ENCODE measurements at regions not wholly inside any gene's neighbourhood (a gene's known extent, or its start where the extent isn't known, plus 50 kb on each side); places are given as distances from the start of the nearest gene placed in this dataset.

- Mint-ChIP-seq H3K36me3 (ENCODE audit: low read depth) (no peaks in the 10 kb centered on the region), H3K4me3 (no peak overlapping the region), H3K9me3 (no peaks in the 10 kb centered on the region), H3K27ac (no peak overlapping the region), H3K27me3 (ENCODE audit: insufficient read depth) (no peaks in the 10 kb centered on the region), H3K4me1 (peaks cover 28% of the 10 kb centered on the region)
- no peak for DNase-seq
- Histone ChIP-seq H3K4me3 (ENCODE audit: low read length) (no peak overlapping the region), H3K9ac (ENCODE audit: extremely low read depth, low read length, poor library complexity, severe bottlenecking) (no peak overlapping the region), H3K36me3 (ENCODE audit: control insufficient read depth, insufficient read depth, low read length) (no peaks in the 10 kb centered on the region), H3K4me1 (ENCODE audit: control insufficient read depth, insufficient read depth, low read length) (peaks cover 7% of the 10 kb centered on the region), H3K27ac (ENCODE audit: low read depth, low read length) (no peak overlapping the region), H3K9me3 (ENCODE audit: control insufficient read depth, low read length) (no peaks in the 10 kb centered on the region), H3K27me3 (ENCODE audit: control insufficient read depth, insufficient read depth, low read length, poor library complexity, severe bottlenecking) (no peaks in the 10 kb centered on the region)
- WGBS, 2 experiments (ENCODE audit: insufficient coverage in 1 of 2, insufficient read length in 1 of 2): 86% methylated on average over 2 of the region's 2 CpGs; no CpG with 5 or more reads in 1 of the 2 experiments
- TF ChIP-seq CTCF (conservative IDR thresholded peaks at IDR 0.05): no peak
These were observed 495.4 kb upstream of the PIK3C3 start for GRCh38 chr18:41459656-41460055.

GRCh38 chr18:41458376-41458775 is 496.7 kb upstream of the PIK3C3 start:
- H3K36me3 ChIP-seq (ENCODE audit: control insufficient read depth, insufficient read depth, low read length): no peaks in the 10 kb centered on the region
- Mint-ChIP-seq H3K4me3 (no peak overlapping the region), H3K27ac (no peak overlapping the region), H3K4me1 (peaks cover 18% of the 10 kb centered on the region), H3K9me3 (no peaks in the 10 kb centered on the region), H3K36me3 (ENCODE audit: low read depth) (no peaks in the 10 kb centered on the region), H3K27me3 (ENCODE audit: insufficient read depth) (no peaks in the 10 kb centered on the region)
- TF ChIP-seq CTCF (conservative IDR thresholded peaks at IDR 0.05): no peak
- H3K27me3 ChIP-seq (ENCODE audit: control insufficient read depth, insufficient read depth, low read length, poor library complexity, severe bottlenecking): no peaks in the 10 kb centered on the region
- no peak overlapping the region for H3K9ac ChIP-seq (ENCODE audit: extremely low read depth, low read length, poor library complexity, severe bottlenecking)
- no peak overlapping the region for H3K4me3 ChIP-seq (ENCODE audit: low read length)
- H3K4me1 ChIP-seq (ENCODE audit: control insufficient read depth, insufficient read depth, low read length): peaks cover 7% of the 10 kb centered on the region
- H3K9me3 ChIP-seq (ENCODE audit: control insufficient read depth, low read length): no peaks in the 10 kb centered on the region
- no peak overlapping the region for H3K27ac ChIP-seq (ENCODE audit: low read depth, low read length)
- DNase-seq: no peak
- 89 to 95% methylated on average over 2 to 3 of the region's 3 CpGs for WGBS, 2 experiments (ENCODE audit: insufficient coverage in 1 of 2, insufficient read length in 1 of 2)

GRCh38 chr18:41457765-41458326 is 497.2 kb upstream of the PIK3C3 start:
- 89 to 97% methylated on average over 7 to 13 of the region's 13 CpGs for WGBS, 2 experiments (ENCODE audit: insufficient coverage in 1 of 2, insufficient read length in 1 of 2)
- Histone ChIP-seq H3K9ac (ENCODE audit: extremely low read depth, low read length, poor library complexity, severe bottlenecking) (no peak overlapping the region), H3K27ac (ENCODE audit: low read depth, low read length) (no peak overlapping the region), H3K4me1 (ENCODE audit: control insufficient read depth, insufficient read depth, low read length) (peaks cover 7% of the 10 kb centered on the region), H3K9me3 (ENCODE audit: control insufficient read depth, low read length) (no peaks in the 10 kb centered on the region), H3K4me3 (ENCODE audit: low read length) (no peak overlapping the region), H3K27me3 (ENCODE audit: control insufficient read depth, insufficient read depth, low read length, poor library complexity, severe bottlenecking) (no peaks in the 10 kb centered on the region), H3K36me3 (ENCODE audit: control insufficient read depth, insufficient read depth, low read length) (no peaks in the 10 kb centered on the region)
- no peak for DNase-seq
- Mint-ChIP-seq H3K27ac (no peak overlapping the region), H3K27me3 (ENCODE audit: insufficient read depth) (no peaks in the 10 kb centered on the region), H3K4me1 (peaks cover 13% of the 10 kb centered on the region), H3K9me3 (no peaks in the 10 kb centered on the region), H3K4me3 (no peak overlapping the region), H3K36me3 (ENCODE audit: low read depth) (no peaks in the 10 kb centered on the region)
- no peak for TF ChIP-seq CTCF (conservative IDR thresholded peaks at IDR 0.05)

Measured in endodermal cell (in vitro differentiated cells).